HG03565 (cell line): ENCODE measurements at regions not wholly inside any gene's neighbourhood (a gene's known extent, or its start where the extent isn't known, plus 50 kb on each side); places are given as distances from the start of the nearest gene placed in this dataset.
"Not testable (repeated sequence)": the region's sequence is repeated elsewhere in the genome, so short reads cannot be mapped to it uniquely, and the experiment has no call there.

Experiments
- ATAC-seq: cut with Tn5 transposase; IDR thresholded peaks from one replicate; pipeline ENCODE4 v1.9.1; 2021; ENCODE audit warnings: mild to moderate bottlenecking, moderate library complexity; ENCODE audit not compliant: unreplicated experiment

- no peak for ATAC-seq
These were observed 261.2 kb downstream of the EIPR1 start for GRCh38 chr2:3116371-3116770.

GRCh38 chr2:3115301-3116042 lies 262.1 kb downstream of the EIPR1 start:
- no peak for ATAC-seq

GRCh38 chr2:3114406-3115185 lies 263.0 kb downstream of the EIPR1 start:
- ATAC-seq: no peak

- ATAC-seq: no peak
These were observed 263.8 kb downstream of the EIPR1 start for GRCh38 chr2:3113769-3114168.

GRCh38 chr2:3113122-3113521 lies 264.5 kb downstream of the EIPR1 start:
- ATAC-seq: no peak

GRCh38 chr2:3112553-3112952 lies 265.1 kb downstream of the EIPR1 start:
- ATAC-seq: no peak

GRCh38 chr2:3112131-3112530 lies 265.5 kb downstream of the EIPR1 start:
- no peak for ATAC-seq

- no peak for ATAC-seq
These were observed 266.5 kb downstream of the EIPR1 start for GRCh38 chr2:3110994-3111666.

GRCh38 chr2:3110555-3110954 lies 267.1 kb downstream of the EIPR1 start:
- no peak for ATAC-seq

- no peak for ATAC-seq
These were observed 268.6 kb downstream of the EIPR1 start for GRCh38 chr2:3108710-3109702.

GRCh38 chr2:3108105-3108504 lies 269.5 kb downstream of the EIPR1 start:
- no peak for ATAC-seq

- no peak for ATAC-seq
These were observed 270.1 kb downstream of the EIPR1 start for GRCh38 chr2:3107567-3107966.

- no peak for ATAC-seq
These were observed 271.6 kb downstream of the EIPR1 start for GRCh38 chr2:3105814-3106569.

- not testable (repeated sequence) for ATAC-seq
These were observed 272.4 kb downstream of the EIPR1 start for GRCh38 chr2:3104958-3105813.

GRCh38 chr2:3104261-3104660 lies 273.4 kb downstream of the EIPR1 start:
- ATAC-seq: no peak

GRCh38 chr2:3102922-3103569 lies 274.6 kb downstream of the EIPR1 start:
- no peak for ATAC-seq

- ATAC-seq: no peak
These were observed 275.3 kb downstream of the EIPR1 start for GRCh38 chr2:3102081-3102921.
